ENCODE measurements at regions not wholly inside any gene's neighbourhood (a gene's known extent, or its start where the extent isn't known, plus 50 kb on each side); places are given as distances from the start of the nearest gene placed in this dataset.
A peak's percentile ranks its signal among the peaks of the same experiment; 100 is the strongest.

DNA sequence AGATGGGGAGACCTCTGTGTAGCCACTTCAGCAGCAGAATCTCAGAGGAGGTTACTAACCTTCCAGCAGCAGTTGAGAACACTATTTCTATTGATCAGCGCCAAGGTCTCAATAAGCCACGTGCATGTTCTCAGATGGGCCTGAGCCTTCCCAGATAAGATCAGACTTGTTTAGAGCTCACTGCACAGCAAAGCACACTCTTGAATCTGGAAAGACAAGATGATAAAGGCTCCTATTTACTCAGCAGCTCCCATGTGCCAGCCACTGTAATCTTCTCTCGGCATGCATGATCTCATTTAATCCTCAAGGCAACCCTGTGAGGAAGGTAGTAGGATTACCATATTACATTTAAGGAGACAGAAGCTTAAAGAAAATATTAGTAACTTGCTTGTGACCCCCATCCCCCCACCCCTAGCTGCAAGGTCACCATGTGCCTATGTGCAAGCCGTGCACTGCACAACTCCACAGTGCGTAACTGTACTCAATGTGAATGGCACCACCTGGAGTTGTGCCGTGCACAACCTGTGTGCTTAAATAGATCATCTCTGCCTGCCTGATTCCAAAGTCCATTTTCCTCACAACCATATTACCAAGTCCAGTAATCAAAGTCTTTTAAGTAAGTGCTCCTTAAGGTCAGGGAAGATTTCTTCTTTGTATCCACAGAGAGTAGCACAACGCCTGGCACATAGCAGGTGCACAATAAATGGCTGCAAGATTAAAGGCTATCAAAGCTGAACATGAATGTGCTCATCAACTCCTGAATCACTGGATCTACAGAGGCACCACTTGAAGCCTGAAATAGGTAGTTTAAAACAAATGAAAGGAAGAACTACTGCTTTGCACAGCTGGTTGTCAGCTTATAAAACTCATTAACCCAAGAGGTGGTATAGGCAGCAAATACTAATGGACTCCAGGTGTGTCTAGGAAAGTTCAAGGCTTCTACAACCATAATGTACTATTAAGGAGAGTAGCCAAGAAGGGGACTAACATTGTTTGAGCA, 293.8 kb downstream of the BUD13 start:
- DNase-seq (ENCODE audit: low read depth in 4 of 4, low spot score in 1 of 4), result no peak

DNA sequence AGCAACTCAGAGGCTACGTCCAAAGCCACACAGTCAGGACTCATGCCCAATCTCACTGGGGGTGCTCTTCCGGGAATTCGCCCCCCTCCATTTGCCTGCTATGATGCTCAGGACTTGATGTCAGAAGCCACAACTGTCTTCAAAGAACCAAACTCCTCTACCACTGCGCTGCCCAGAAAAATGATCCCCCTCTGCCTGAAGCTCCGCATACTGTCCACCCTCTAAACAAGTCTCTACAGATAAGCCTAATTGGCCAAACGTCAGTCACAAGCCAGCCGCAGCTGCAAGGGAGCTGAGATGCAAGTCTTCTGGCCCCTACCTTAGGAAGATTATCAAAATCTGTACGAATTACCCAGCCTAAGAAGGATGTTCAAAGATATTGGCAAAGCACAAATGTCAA, 294.6 kb downstream of the BUD13 start:
- DNase-seq (ENCODE audit: low read depth in 4 of 4, low spot score in 1 of 4), result no peak

DNA sequence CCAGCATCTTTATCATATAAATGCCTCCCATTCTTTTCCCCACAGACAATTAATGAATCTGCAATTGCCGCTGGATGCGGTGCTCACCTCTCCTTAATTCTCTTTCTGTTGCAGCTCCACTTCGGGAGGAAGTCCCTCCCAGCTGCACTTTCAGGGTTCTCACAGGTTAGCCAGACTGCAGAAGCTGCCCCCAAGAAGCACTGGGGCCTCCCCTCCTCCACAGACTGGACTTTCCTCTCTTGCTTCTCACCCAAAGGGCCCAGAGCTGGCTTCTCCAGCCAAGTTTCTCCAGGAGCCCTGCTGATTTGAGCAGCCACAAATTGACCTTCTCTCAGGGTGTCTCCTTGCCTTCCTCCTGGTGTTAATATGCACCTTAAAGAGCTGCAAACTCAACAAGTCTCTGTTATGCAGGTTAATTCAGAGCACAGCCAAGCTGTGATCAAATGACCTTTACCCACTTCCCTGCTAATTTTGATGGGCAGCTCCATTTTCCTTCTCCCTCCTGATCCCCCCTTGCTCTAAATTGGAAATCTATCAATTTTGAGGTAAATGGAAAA, 298.9 kb downstream of the BUD13 start:
- DNase-seq (ENCODE audit: low read depth in 4 of 4, low spot score in 1 of 4), result no peak

DNA sequence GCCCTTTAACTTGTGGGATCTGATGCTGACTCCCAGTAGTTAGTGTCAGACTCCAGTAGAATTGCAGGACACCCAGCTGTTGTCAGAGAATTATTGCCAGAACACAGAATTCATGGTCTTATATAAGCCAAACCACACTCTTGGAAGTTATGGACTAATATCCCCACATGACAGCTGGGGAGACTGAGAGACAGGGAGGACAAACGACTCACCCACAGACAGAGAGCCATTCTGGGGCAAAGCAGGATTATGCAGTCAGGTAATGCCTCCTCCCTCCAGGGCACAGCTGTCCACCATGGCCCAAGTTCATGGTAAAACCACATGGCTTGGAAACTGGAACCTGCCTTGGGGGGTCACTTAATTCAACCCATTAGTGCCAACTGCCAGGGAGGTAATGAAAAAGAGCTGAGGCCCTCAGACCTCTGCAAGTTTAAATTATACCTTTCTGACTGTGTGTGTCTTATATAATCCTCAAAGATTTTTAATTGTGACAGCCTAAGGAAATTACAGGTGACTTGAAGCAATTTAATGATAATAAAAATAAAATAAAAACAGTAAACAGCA, 299.5 kb downstream of the BUD13 start:
- no peak for DNase-seq (ENCODE audit: low read depth in 4 of 4, low spot score in 1 of 4)

DNA sequence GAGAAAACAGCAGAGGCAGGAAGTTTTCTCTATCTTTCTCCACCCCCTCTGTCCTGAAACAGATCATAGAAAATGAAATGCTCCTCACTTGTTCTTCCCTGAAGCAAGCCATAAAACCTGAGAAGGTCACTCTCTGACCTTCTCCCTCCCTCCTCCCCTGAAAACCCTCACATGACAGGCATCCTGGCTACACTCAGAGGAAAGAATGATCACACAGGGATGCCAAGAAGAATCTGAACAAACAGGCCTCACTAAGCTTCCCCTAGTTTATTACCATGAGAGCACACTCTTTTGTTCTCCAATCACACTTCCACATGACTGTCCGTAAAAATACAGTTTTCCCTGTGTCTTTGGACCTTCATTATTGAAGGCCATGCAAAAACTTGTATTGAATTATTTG, 300.1 kb downstream of the BUD13 start:
- no peak for DNase-seq (ENCODE audit: low read depth in 4 of 4, low spot score in 1 of 4)

DNA sequence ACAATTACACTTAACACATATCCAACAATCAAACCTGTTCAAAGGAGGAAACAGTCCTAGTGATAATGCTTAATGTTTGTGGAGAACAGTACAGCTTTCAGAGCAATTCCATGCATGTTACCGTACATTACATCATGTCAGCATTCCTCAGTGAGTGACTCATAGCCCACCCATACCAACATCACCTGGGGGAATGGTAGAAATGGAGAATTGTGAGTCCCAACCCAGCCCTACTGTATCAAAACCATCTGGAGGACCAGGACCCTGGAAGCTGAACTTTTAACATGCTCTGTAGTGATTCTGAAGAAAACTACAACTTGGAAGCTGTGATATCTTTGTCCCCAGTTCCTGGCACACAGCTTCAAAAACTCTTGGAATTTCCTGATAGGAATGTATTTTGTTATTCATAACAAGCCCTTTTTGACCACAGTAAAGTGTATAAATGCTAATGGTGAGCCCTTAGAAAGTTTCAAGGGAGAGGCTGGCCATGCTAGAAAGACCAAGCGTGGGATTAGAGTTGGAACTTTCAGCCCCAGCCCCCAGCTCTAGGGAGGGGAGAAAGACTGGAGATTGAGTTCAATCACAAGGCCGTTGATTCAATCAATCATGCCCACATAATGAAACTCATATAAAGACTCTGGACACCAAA, 301.1 kb downstream of the BUD13 start:
- DNase-seq (ENCODE audit: low read depth in 4 of 4, low spot score in 1 of 4), result no peak

DNA sequence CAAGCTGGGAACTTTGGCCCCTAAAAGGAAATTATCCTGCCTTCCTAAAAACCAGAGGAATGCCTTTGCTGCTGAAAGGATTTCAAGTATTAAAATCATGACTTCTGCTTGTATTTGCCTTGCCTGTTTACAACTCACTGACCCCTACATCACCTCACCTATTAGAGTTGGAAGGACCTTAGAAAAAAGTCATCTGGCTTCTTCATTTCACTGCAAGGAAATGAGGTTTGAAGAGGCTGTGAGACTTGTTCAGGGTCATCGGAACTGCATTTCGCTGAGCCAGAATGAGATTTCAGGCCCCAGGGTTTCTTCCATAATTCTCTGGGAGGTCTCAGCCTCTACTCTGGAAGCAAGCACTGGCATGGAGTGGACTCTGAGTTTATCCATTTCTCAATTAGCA, 304.1 kb downstream of the BUD13 start:
- DNase-seq (ENCODE audit: low read depth in 4 of 4, low spot score in 1 of 4), result no peak

DNA sequence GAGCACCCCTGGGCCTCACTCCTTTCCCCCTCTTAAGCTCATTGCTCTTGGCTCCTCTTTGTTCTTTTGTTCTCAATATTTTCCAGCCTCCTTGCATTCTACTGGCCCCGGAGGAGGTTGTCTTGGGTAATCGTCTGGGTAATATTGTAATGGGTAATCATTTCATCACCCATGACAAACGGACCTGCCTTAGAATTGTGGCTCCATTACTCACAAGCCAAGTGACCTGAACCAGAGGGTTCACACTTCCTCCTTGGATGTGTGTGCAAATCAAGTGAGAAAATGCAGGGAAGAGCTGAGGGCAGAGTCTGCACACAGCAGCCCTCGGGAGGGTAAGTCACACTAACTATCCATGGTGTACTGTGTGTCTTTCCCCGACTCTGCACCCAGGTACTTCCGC, 305.0 kb downstream of the BUD13 start:
- DNase-seq (ENCODE audit: low read depth in 4 of 4, low spot score in 1 of 4), result no peak

DNA sequence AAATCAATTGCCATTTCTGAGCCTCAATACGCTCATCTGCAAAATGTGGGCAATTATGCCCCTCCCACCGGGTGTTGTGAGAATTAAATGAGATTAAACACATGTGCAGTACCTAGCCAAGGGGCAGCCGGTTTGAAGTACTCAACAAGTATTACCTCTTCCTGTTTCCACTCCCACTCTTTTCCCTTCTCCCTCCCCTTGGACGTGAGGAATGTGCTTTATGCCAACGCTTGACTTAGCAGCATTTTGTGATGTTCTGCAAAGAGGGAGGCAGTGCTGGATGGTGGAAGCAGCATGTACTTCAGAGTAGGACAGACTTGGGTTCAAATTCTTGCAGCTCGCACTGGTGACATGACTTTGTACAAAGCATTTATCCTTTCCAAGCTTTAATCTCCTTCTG, 306.0 kb downstream of the BUD13 start:
- no peak for DNase-seq (ENCODE audit: low read depth in 4 of 4, low spot score in 1 of 4)

DNA sequence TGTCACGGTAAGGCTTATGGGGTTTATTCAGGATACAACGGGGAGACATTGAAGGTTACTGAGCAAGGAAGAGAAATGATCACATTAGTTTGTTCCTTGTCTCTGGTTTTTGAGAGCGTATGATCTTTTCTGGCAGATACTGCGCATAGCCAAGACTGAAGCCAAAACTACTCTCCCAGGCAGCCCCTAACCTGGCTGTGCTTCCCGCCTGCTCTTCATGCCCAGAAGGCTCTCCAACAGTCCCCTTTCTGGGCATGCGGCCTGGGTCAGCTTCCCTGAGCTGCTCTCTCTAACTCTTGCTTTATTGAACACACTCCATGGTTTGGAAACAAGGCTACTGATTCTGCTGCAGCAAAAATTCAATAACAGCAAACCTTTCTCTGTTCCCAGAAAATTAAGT, 306.6 kb downstream of the BUD13 start:
- no peak for DNase-seq (ENCODE audit: low read depth in 4 of 4, low spot score in 1 of 4)

DNA sequence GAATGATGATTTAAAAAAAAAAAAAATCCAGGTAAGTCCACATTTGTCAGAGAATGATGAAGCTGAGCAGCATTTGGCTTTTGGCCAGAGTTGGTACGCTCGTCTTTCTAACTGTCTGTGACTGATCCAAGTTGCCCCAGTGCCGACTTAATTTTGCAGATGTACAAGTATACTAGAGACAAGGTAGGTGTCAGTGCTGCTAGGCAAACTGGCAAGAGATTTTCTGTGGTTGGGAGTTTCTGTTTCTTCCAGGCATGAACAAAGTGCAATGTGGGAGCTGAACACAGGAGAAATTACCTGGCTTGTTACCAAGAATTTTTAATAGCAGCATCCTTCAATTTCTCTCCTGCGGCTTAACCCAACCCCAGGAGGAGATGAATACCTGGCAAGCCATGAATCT, 307.7 kb downstream of the BUD13 start:
- DNase-seq (ENCODE audit: low read depth in 4 of 4, low spot score in 1 of 4), result no peak

DNA sequence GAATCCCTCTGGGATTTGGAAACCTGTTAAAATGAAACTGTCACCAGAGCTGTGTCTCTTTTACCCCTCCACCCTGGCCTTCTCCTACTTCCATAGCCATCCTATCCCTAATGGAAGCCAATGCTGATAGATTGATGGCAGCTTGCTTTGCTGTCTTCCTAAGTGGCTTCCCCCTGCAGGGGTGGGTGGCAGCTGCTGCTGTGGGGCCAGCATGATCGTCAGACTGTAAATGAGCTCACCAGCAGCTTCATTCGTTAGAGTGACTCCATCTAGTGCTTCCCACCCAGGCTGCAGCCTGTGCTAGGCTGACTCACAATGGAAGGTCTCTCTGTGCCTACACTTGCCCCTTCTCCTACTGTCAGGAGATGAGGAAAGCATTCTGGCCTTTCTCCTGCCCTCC, 311.0 kb downstream of the BUD13 start:
- no peak for DNase-seq (ENCODE audit: low read depth in 4 of 4, low spot score in 1 of 4)

DNA sequence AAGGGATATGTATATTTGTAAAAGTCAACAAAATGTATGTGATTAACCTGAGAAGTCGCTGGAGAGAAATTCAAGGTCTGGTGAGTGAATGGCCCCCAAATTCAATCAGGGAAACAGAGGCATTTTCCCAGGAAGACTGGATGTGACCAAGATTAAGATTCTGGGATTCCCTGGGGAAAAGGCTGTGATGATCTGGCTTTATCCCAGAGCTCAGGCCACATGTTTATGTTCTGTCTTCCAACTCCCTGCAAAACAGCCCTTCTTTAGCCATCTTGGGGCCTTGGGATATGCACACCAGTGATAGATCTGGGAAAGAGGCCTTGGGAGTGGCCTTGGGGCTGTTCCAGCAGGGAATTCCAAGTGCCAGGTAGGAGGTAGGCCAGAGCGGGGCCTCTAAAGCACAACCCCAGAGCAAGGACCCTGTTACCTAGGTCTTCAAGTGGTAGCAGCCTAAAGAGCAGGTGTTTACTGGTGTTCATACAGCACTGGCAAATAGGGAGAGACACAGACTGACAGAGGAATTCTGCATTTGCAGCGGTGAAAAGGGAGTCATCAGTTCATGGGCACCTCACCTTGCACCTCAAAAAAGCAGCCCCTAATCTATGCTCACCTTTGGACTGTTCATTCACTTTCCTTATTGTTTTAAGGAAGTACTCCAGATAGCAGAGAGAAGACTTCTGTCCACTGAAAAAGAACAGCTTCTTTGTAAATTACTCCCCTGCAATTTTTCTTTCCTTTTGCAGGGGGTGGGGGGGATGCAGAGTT, 312.4 kb downstream of the BUD13 start:
- DNase-seq (ENCODE audit: low read depth in 4 of 4, low spot score in 1 of 4), result no peak

DNA sequence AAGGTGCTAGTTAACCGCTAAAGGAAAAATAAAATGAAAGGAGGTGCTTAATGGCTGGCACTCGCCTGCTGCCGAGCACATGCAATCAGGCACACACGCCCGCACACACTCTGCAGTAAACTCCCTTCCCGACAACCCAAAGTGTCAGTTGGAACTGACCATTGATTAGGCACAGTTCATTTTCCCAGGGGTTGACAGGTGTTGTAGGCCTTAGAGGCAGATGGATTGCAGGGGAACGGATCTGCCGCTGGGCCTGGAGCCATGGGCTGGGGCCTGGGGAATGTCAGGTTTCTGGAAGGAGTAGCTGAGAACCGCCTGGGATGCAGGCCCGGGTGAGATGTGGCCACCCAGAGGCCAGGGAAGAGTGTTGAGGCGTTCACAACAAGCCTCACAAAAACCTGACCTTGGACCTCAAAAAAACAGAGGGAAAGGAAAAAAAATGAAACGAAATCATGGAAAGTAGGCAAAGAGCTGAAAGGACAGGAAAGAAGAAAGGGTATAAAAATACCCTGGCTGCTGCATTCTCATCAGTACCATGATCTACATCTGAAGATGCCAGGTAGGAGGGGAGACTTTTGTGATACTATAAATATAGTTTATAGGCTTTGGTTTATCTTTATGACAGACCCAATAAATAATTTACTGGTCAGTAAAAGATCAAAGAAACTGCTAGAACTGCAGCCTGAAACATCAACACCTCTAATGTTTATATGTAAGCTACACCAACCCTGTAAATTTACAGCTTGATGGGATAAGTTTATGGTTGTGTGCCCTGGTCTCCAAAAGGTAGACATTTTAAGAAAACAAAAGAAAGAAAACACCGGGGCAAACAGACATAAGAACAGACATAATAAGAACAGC, 313.4 kb downstream of the BUD13 start:
- no peak for DNase-seq (ENCODE audit: low read depth in 4 of 4, low spot score in 1 of 4)

DNA sequence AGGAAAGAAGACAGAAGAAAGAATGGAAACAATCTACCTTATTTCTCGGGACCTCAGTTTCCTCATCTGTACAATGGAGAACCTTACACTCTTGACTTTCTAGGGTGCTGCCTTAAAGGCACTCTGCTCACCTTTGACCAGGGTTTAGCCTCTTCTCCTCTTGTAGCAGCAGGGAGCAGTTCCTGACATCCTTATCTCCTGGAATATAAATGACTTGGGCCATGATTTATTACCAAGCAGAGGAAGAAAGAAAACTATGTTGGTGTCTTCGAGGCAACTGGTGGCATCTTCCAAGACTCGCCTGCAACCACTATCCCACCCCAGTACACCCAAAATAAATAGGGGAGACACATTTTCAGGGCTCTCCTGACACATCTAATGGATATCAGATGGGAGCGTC, 314.2 kb downstream of the BUD13 start:
- no peak for DNase-seq (ENCODE audit: low read depth in 4 of 4, low spot score in 1 of 4)

DNA sequence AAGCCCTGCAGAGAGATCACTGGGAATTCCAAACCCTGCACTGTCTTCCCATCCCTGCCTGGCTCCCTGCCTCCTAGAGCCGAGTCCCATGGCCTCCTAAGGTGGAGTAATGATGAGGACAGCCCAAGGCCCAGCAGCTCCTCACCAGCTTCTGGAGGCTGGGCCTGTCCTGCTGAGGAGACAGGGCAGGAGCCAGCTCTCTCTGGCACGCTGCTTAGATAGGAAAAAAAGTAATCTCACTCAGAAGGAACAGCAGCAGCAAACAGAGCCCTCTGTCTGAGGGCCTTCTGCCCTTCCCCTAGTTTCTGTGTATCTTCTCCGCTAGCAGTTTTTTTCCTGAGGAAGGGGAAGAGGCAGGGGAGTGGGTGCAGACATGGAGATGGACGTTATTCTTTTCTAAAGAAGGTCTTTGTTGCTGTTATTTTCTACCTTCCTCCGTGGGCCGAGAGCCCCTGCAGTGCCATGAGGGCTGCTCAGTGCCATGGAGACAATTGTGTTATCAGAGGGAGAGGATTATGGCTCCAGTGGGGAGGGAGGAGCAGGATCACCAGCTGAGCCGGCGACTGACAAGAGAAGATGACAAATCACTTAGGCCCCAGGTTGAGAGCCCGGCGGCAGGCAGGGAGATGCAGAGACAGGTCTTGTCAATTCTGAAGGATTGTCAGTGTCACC, 315.3 kb downstream of the BUD13 start:
- DNase-seq (ENCODE audit: low read depth in 4 of 4, low spot score in 1 of 4), result no peak

DNA sequence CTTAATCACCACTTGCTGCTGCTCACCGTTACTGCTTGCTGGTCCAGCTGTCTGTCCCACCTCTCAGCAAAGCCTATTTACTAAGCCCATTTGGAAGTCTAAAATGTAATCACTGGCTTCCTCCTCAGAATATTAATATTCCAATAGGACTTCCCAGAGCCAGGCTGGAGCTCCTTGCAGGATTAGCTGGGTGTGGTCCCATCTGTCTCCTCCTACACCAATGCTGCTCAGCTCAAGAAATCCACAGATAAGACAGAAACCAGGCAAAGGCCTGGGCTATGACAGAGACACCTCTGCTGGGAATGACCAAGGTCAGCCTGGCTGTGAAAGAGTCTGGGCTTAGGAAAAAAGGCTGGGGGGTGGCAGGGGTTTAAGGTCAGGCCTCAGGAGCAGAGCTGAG, 317.8 kb downstream of the BUD13 start:
- no peak for DNase-seq (ENCODE audit: low read depth in 4 of 4, low spot score in 1 of 4)

DNA sequence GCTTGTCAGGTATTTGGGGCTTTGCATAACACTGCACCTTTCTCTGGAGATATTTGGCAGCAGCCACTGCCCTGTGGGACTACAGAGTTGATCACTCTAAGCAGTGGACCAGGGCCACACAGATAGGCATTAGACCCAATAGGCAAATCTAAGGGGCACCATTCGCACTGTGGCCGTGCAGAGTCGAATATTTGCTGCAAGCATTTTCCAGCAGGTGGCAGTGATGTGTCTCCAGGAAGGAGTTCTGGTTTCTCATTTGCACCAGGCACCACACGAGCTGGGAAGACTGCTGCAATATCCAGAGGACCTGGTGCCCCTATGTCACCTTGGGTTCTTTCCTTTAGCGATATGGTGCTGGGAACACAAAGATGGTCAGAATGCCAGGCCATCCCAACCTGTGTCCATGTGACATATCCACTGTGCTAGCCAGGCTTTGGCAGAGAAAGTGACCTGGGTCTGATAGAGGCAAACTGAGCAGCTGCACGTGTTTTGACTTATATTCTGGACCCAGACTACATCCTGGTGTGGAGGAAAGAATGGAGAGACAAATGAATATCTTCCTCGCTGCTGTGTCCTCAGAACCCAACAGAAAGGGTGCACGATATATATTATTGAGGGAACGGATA, 318.7 kb downstream of the BUD13 start:
- DNase-seq (ENCODE audit: low read depth in 4 of 4, low spot score in 1 of 4), result peak in 2 of 4 experiments; percentile 3 to 7

DNA sequence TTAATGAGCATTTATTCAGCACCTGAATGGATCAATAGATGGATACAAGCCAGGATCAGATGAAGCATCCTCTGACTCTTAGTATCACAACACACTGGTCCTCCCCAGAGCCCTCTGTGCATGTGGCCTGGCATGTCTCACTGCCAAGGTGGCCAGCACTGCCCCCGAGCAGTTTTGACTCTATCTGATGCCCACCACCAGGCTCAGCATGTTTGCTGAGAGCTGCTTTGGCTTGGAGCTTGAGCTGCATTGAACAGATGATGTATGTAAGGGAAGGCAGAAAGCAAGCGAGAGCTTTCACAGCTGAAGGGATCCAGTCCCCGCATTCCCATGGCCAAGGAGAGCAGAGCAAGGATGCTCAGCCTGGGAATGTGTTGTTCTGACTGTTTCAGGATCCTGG, 320.3 kb downstream of the BUD13 start:
- no peak for DNase-seq (ENCODE audit: low read depth in 4 of 4, low spot score in 1 of 4)

Measured in stimulated activated CD4-positive, alpha-beta T cell treated with anti-CD3 and anti-CD28 coated beads, Interleukin-1b, Interleukin-23, amount 100 ng/mL, for 24 hours (primary cell).